HG02759 (cell line): ENCODE measurements at regions not wholly inside any gene's neighbourhood (a gene's known extent, or its start where the extent isn't known, plus 50 kb on each side); places are given as distances from the start of the nearest gene placed in this dataset.
"Not testable (repeated sequence)": the region's sequence is repeated elsewhere in the genome, so short reads cannot be mapped to it uniquely, and the experiment has no call there.

Experiments
- ATAC-seq: cut with Tn5 transposase; IDR thresholded peaks from one replicate; pipeline ENCODE4 v1.9.1; 2021; ENCODE audit warnings: mild to moderate bottlenecking, moderate library complexity; ENCODE audit not compliant: unreplicated experiment

DNA sequence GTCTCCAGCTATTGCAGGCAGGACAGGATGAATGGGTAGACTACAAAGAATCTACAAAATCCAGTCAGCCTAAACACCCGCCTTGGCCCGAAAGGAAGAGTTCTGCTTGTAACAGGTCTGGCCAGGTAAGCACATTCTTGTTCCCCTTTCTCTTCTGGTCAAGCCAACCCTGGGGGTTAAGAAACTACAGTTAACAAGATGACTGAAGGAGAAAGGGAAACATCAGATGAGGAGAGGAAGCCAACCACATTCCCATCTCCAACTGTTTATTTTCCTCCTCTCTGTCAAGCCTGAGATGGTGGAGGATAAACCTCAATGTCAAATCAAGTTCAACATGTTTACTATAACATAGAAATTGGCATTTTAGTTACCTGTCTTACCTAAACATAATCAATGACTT, 198.9 kb downstream of the IPMK start:
- no peak for ATAC-seq

GRCh38 chr10:58066979-58067378, 200.7 kb downstream of the IPMK start:
- no peak for ATAC-seq

GRCh38 chr10:58066126-58066525, 201.6 kb downstream of the IPMK start:
- no peak for ATAC-seq

- ATAC-seq = no peak
Measured at GRCh38 chr10:58065529-58065815, 202.2 kb downstream of the IPMK start.

DNA sequence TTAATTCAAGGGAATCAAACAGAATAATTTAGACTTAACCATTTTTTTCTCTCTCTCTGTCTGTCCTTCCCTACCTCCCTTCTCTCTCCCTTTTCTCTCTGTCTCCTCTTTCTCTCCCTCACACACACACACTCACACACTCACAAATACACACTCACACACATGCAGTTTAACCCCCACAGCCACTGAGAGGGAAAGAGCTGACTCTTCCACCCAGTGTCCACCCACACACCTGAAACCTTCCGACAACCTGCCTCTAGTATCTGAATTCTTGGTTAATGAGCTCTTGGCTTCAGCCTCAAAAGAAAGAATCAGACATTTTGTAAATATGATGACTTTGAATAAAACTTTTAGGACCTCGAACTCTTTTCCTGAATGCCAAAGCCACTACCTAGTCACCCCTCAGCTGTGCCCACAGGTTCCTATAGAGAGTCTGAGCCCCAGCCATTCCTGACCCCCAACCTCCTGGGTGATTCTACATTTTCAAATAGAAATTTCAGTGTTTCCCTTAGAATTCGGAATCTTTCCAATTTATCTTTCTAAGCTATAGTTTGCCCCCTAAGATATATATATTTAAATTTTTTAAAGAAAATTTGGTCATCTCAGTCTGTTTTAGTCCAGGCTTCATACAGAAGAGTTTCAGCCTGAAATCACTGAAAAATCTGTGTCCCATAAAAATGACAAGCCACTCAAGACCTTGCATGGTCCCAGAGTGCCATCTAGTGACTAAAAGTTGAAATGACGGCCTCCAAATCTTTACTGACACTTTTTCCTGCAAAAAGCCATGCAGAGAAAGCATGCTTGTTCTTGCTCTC, 202.8 kb downstream of the IPMK start:
- ATAC-seq = no peak

GRCh38 chr10:58063861-58064480, 203.7 kb downstream of the IPMK start:
- no peak for ATAC-seq

GRCh38 chr10:58058683-58059082, 209.0 kb downstream of the IPMK start:
- ATAC-seq = not testable (repeated sequence)

- ATAC-seq = no peak
Measured at GRCh38 chr10:58054881-58055280, 212.8 kb downstream of the IPMK start.

DNA sequence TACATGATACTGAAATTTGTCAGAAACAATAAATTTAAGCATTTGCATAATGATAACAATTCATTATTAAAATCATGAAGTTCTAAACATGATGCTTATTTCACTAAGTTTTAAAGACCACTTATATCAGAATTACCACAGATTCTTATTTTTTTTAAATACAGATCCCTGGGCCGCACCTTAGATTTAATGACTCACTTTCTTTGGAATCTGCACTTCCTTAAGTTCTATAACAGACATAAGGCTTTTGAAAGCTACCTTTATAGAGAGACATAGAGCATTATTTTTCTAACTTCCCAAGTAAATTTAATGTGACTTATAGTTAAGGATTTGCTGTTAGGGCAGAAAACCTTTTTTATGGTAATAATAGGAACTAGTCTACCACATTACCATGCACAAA, 214.9 kb downstream of the IPMK start:
- no peak for ATAC-seq

GRCh38 chr10:58050575-58050974, 217.1 kb downstream of the IPMK start:
- ATAC-seq = no peak

DNA sequence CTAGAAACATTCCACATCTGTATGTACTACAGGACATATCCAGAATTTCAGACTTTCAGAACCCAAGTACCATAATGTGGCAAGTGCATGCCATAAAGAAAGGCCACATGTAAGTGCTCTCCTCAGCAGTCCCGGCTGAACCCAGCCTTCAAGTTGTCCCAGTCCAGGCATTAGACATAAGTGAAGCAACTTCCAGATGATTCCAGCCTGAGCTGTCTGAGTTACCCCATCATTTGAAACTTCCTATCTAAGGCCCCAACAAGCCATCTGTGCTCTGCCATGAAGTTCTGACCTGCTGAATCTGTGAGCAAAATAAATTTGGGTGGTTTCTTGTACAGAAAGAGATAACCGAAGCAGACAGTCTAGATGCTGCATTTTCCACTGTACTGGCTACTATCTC, 218.8 kb downstream of the IPMK start:
- ATAC-seq = no peak

DNA sequence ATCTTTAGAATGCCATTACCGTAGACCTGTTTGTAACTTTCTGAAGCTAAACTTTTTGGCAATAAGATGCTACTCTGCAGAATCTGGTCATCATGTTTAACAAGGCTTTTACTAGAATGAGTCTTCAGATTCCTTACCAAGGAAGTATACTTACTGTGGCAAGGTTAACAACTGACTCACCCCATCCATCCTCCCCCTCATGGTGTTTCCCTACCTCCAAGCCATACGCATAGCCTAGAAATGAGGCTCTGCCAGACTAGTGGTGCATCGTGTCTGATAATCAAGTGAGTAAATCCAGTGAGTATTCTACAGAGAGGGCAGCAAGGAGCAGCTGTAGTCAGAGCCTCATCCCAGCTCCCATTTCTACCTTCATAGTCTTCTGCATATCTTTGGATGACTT, 223.6 kb downstream of the IPMK start:
- no peak for ATAC-seq

DNA sequence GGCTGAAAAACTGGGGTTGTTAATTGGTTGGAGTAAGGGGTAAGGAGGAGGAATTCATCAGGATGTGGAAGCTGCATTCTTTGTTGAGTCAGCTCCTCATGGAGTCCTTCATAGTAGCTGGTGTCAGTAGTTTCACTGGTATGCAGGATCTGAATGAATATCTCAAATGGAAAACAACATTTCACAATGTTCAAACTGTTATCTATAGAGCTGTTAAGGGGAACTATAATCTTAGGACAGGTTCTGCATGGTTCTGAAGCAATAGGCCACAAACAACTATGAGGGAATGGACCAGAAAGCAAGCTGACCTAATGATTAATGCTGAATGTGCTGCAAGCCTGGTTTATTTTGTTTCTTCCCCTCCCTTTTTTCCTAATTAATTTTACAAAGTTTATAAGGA, 225.8 kb downstream of the IPMK start:
- no peak for ATAC-seq

DNA sequence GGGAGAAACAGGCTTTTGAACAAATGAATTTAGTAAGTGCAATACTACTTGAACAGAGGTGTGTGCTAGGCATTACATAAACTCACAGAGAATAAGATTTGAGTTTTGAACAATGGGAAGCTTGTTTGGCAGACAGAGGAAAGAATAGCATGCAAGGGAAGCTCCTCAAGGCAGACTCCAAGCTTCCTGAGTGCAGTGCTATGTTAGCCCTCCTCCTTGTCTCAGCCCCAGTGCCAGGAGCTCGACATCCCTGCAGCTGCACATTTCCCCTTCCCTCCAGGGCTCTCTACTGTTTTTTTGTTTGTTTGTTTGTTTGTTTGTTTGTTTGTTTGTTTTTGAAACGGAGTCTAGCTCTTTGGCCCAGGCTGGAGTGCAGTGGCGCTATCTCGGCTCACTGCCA, 237.5 kb downstream of the IPMK start:
- no peak for ATAC-seq

GRCh38 chr10:58028597-58029366, 238.9 kb downstream of the IPMK start:
- no peak for ATAC-seq

GRCh38 chr10:58027426-58027825, 240.3 kb downstream of the IPMK start:
- no peak for ATAC-seq

DNA sequence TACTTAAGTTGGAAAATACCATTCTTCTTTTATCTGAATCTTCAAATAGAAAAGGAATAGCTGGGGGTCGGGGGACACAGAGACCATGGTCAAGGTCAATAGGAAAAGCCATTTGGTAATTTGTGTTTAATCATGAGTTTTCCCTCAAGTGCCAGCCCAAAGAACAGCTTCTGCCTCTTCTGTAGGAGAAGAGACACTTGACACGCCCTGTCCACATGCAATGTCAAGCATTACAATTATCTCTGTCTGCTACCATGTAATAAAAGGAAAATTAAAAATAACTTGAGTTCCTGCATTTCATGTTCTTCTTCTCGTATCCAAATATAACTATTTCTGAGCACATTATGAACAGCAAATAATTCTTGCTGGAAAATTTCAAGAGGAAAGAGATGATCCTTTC, 241.7 kb downstream of the IPMK start:
- ATAC-seq = no peak

GRCh38 chr10:58023341-58024073, 244.2 kb downstream of the IPMK start:
- peak; percentile 40 for ATAC-seq

GRCh38 chr10:58019863-58020537, 247.7 kb downstream of the IPMK start:
- peak; percentile 55 for ATAC-seq

GRCh38 chr10:58017719-58018367, 249.9 kb downstream of the IPMK start:
- no peak for ATAC-seq
